ENCODE measurements at regions not wholly inside any gene's neighbourhood (a gene's known extent, or its start where the extent isn't known, plus 50 kb on each side); places are given as distances from the start of the nearest gene placed in this dataset.

GRCh38 chr5:90166816-90167215 is 242.7 kb downstream of the CETN3 start:
- TF ChIP-seq CTCF (IDR thresholded peaks at IDR 0.05), result no peak
- TF ChIP-seq POLR2AphosphoS5 (IDR thresholded peaks at IDR 0.05), result no peak

Data from stomach (tissue), 4 donors.